ENCODE measurements at regions not wholly inside any gene's neighbourhood (a gene's known extent, or its start where the extent isn't known, plus 50 kb on each side); places are given as distances from the start of the nearest gene placed in this dataset.
A peak's percentile ranks its signal among the peaks of the same experiment; 100 is the strongest.
"Not testable (repeated sequence)": the region's sequence is repeated elsewhere in the genome, so short reads cannot be mapped to it uniquely, and the experiment has no call there.

DNA sequence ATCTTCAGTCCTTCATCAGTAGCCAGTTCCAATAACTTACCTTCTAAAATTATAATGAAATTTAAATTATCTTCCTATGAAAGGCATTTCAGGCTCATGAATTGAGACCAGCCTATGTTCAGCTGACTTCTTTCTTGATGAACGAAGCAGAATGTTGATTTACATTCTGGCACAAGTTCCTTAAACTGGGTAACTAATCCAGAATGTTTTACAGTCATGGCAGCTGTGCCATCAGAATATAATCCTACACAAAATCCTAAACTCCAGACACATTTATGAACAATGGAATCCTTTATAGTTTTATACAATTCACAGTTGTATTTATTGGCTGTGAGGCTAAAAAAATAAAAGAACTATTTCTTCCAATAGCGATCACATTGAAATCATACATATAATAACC, 97.3 kb upstream of the CPM start:
- DNase-seq: no peak

DNA sequence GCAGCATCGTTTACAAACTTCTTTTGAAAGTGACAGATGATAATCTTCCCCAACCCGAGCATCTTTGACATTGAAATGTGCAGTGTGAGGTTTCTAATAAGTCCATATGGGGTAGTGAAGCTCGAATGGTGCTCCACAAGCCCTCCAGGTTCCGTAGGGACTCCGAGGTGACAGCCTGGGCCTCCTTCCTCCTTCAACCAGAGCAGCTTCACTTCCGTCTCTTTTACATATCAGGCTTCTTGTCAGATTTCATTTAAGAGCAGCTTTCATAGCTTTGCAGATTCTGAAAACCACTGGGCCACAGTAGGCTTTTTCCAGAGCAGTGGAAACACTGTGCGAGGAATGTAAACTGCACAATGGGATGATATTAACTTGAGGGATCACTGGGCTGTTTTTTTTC, 103.6 kb upstream of the CPM start:
- no peak for DNase-seq

DNA sequence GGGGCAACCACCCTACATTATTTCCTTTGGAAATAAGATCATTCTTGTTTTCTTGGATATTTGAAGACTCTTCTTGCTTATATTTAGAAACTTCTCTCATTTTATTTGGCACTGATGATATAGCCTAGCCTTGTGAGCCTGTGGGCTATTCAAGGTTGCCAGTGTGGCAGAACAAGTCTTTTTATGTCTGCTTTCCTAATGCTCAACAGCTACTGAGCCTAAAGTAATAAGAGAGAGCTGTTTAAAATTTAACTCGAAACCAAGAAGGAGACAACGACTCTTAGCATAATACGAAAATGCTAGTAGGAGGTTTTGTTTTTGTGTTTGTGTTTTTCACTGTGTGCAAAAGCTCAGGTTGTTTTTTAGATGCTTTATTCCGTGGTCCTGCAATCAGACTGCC, 104.0 kb upstream of the CPM start:
- DNase-seq: no peak

DNA sequence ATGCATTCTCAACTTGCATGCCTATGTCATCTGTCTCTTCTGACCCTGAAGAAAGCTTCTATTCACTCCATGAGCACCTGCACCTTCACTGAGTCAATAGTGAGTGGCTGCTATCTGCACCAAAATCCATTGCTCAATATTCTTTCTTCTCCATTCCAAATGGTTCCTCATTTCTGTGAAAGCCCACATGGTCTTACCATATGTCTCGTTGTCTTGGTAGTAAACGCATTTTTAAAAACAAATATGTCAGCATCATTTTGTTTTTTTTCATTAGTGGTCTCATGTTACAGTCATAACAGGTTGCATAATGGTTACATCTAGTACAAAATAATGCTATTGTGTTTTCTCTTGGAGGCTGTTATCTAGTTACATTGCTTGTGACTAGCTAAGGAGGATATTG, 106.9 kb upstream of the CPM start:
- DNase-seq: no peak

DNA sequence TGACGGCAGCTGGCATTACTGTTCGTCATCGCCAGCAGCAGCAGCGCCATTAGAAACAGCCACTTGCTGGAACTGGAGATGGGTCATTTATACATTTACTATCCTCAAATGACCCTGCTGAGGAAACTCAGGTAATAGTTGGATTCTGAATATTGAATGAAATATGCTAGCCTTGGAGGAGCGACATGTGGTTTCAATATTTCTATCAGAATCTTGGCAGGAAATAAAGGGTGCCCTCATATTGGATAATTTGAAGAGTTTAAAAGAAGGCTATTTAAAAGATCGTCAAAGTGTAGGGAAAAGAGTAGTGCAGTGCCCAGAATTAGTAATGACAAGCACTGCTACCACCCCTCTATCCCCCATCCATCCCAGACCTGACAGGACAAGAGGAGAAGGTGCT, 109.6 kb upstream of the CPM start:
- no peak for DNase-seq

DNA sequence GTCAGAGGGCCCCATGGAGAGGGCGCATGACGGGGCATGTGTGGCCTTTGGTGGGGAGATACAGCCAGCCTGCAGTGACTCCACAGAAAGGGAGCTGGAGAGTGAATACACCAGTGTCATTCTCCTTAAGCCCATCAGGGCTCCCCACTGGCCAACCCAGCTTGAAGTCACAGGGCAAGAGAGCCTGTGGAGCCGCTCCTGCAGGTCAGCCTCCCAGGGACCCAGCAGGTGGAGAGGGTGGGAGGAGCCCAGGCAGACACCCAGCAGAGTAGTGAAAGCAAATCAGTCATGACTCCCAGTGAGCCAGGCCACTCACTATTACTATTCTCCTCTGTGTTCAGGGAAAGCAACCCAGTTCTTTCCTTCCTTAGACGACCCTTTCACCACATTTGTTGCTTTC, 110.0 kb upstream of the CPM start:
- no peak for DNase-seq

DNA sequence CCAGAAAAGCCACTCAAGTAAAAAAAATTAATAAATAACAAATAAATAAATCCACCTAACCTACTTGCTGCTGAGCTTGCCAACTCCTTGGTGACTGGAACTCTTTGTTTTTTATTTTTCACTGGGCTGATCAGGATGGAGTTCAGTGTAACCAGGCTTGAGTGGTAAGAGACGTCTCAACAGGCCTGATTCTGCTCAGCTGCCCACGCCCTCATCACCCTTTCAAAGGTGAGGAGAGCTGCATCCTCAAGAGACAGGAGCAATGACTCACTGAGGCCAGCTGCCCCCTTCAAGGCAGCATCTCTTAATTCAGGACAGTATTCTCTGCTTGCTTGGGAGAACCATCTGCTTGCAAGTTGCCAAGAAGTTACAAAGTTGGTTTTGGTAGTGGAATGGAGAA, 111.9 kb upstream of the CPM start:
- DNase-seq: no peak

DNA sequence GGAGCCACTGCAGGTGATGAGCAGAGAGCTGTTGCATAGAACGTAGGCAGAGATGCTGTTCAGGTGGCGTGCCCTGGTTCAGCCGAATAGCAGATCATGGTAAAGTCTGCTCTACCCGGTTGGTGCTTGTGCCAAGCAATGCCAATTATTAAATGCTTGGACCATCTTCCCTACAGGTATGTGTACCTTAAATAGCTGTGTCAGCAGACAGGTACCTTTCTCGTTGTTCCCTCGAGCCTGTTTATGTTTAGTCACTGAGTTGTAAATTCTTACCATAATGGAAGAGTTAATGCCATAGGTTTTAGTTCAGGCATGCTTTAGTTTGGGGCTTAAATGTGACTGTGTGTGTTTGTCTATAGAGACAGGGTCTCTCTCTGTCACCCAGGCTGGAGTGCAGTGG, 112.5 kb upstream of the CPM start:
- DNase-seq: no peak

DNA sequence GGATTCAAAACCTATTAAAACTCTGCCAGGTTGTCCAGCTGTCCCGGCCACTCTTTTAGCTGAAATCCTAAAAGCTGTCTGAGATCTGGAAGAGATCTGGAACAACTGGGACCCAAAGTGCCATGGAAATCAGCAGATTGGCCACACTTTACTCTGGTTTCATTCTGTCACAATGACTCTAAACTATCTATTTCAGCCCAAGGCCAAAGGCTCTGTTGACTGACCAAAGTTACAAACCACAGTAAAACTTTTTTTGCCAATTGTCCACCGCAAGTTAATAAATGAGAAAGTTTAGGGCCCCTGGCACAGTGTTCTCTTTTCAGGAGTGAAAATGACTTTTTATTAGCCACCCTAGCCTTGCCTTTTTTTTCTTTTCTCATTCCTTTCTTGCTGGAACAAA, 113.4 kb upstream of the CPM start:
- no peak for DNase-seq

DNA sequence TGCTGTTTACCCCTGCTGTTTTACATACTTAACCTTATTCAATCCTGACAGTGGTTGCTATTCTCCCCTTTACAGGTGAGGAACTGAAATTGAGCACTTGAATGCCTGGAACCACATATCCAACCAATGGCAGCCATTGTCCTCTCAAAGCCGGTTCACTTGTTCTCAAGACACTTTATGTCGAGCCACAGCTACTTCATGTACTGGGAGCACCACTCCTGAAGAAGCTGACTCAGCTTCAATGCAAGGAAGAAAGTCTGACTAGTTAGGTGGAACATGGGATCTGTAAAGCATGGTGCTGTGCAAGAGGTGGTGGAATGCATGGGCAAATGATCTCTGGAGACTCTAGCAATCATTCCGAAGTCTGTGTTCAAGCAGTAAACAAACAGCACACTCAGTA, 113.9 kb upstream of the CPM start:
- no peak for DNase-seq

DNA sequence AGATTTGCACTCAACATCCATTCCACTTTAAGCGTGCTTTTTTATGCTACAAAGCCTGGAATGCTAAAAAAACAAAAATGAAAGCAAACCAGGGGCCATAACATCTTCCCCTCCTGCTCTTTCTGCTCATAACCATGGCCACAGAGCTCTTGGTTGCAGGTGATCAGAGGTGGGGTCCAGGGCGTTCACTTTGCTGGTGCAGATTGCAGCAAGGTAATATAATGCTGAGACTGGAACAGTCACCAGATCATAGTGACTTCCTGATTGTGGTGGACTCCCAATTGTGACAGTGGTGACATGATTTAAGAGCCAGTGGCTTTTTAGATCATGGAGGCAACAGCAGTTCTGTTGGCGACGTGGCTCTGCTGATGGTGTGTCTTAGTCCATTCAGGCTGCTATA, 115.0 kb upstream of the CPM start:
- DNase-seq: no peak

DNA sequence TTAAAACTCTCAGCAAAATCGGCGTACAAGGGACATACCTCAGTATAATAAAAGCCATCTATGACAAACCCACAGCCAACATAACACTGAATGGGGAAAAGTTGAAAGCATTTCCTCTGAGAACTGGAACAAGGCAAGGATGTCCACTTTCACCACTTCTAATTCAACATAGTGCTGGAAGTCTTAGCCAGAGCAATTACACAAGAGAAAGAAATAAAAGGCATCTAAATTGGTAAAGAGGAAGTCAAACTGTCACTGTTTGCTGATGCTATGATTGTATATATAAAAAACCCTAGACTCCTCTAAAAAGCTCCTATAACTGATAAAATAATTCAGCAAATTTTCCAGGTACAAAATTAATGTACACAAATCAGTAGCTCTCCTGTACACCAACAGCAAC, 116.9 kb upstream of the CPM start:
- not testable (repeated sequence) for DNase-seq

DNA sequence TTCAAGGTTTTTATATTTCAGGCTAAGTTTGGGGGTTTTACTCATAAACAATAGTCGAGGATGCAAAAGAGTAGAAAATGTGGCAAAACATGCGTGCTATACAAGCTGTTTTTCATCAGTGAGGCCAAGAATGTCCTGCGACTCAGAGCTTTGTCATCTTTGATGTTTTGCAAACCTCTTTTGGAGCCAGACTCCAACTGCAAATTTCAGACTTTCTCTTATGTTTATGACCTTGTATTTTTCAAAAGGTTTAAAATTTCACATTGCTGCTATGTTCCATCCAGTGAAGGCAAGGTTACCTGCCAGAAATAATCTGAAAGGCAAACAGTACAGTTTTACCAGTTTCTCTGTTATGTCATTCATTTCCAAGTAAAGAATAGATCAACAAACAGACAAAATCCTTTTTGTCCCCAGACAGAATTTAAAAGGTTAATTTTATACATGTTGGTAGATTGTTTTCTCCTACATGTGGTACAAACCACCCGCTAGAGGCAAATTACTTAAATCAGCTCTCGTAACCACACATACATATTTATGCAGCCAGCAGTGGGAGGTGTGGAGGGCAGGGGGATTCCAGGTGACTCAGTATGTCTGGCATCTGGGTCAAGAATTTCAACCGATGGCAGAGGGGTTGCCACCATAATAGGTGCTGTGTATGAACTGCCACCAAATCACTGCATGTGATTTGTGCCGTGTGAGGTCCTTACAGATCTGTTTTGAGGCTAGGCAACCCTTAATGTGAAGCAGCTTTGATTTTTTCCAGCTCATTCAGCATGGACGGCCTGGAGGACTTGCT, 119.8 kb upstream of the CPM start:
- DNase-seq: peak; percentile 58 to 68

DNA sequence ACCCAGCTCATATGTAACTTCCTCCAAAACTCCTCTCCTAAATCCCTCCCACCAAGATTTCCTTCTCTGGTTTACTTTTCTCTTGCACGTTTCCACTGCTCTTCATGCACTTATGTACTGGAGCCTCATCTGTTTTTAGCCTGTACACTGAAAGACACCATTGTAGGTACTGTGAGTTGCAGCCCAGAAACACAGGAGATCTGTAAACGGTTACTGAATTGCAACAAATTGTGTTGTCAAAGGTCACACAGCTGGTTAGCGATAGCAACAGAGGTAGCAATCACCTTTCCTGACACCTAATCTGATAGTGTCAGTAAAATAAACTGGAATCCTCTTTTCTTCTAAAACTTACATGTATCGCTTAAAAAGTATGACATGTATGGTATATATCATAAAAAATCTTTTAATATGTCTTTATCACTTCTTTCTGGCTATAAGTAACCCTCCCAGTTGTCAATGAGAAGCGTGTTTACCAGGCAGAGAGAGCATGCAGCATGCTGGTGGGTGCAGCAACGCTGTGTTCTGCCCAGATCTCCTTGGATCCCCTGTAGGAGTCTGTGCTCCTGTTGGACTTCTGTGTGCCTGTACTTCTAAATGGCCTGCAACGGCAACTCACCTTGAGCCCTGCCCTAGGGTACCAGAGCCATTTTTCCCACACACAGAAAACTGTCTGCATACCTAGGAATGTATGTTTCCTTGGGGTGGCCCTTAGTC, 121.5 kb upstream of the CPM start:
- no peak for DNase-seq

DNA sequence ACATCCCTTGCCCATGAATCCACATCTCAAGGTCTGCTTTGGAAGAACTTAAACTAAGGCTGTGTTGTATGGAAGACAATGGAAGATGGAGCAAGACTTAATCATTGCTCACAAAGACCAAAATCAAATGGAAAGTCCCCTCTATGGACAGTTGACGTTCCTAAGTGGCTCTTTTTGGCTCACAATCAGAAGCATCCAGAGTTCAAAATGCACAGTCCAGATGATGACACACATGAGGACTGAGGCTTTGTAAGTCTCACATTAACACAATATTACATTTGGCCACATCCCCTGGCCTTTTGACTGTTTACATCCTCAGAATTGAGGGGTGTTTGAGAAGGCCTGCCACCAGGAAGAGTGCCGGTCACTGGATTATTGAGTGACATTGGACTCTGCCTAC, 122.3 kb upstream of the CPM start:
- no peak for DNase-seq

DNA sequence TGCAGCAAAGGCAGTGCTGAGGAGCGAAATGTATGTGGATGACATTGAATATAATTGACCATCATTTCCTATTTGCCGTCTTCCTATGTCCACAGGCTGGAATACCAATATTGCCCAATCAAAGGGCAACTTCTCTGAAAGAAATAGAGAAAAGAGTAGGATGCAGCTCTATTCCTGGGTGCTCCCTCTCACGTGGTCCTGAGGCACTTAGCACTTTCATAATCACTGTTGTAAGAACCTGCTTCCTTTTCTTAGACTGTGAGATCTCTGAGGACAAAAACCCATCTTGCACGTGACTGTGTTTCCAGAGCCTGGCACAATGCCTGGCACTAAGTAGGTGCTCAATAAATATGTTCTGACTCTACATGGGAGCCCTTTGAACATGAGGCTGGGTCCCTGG, 122.7 kb upstream of the CPM start:
- DNase-seq: no peak

DNA sequence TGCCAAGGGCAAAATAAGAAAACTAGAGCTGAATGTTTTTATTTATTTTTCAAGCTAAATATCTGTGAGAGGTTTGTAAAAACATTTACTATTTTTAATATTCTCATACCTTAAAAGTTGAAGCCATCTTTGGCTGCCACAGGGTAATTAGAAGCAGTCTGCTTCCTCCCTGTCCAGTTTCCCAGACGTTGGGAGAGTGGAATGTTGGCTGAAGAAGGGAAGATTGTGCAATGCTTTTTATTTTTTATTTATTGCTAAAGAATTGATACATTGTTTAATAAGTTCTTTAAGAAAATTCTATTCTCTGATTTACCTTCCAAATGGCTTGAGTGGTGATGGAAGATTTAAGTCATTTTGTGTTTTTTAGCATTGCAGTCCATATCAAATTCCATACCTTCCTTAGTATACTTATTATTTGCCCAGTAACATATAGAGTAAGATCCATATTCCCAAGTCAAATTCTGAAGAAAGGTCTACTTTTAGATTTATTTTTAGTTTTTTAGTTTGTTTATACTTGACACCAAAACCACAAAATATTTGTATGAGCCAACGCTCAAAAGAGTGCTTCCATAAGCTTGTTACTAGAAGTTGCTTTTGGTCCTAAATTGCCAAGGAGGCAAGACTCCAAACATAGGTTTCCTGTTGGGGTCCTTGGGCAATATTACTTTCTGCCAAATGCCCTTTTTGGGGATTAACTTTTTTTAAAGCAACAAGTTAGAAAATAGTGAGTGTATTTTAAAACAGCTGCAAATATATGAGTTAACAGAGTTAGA, 124.0 kb upstream of the CPM start:
- DNase-seq: no peak

DNA sequence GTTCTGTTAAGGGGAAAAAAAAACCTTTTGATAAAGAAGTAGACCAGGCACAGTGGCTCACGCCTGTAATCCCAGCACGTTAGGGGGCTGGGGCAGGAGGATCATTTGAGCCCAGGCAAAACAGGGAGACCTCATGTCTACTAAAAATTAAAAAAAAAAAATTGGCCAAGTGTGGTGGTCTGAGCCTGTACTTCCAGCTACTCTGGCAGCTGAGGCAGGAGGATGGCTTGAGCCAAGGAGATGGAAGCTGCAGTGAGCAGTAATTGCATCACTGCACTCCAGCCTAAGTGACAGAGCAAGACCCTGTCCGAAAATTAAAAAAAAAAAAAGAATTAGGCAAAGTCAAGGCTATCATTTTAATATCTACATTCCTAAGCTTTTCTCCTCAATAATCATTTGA, 124.8 kb upstream of the CPM start:
- no peak for DNase-seq

DNA sequence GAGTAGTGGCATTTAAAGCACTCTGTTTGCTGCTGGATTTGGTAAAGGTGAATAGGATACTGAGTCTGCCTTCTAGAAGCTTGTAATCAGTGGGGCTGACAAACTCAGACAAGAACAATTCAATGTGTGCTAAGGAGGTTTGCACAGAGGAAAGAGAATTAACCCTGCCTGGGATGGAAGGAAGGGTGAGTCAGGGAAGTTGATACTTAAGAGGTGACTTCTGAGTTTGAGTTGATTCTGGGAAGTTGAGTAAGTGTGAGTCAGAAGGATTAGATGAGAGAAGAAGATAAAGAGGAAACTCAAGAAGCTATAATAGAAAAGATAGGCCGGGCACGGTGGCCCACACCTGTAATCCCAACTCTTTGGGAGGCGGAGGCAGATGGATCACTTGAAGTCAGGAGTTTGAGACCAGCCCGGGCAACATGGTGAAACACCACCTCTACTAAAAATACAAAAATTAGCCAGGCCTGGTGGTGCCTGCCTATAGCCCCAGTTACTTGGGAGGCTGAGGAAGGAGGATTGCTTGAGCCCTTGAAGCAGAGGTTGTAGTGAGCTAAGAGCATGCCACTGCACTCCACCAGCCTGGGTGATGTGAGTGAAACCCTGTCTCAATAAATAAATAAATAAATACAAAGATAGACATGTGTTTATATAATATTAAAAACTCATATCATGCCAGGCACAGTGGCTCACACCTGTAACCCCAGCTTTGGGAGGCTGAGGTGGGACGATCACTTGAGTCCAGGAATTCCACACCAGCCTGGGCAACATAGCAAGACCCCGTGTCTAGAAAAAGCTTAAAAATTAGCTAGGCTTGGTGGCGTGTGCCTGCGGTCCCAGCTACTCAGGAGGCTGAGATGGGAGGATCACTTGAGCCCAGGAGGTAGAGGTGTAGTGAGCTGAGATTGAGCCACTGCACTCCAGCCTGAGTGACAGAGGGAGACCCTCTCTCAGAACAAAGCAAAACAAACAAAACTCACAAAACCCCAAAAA, 126.8 kb upstream of the CPM start:
- DNase-seq: peak; percentile 57 to 59

DNA sequence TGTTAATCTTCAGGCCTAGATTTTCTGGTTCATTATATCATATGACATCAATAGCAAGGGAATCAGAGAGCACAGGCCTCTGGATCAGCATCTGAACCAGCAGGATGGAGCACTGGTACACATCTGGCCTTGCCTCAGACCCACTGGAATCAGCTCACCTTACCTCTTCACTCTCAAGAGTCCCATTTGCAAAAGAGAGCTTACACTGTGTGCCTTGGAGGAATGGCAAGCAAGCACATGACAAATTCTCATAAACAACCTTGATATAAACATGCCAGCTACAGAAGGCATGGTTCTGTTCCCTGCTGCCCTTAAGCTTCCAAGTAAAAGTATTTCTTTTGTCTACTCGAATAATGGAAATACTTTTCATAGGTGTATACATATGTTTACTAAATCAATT, 128.6 kb upstream of the CPM start:
- no peak for DNase-seq

DNA sequence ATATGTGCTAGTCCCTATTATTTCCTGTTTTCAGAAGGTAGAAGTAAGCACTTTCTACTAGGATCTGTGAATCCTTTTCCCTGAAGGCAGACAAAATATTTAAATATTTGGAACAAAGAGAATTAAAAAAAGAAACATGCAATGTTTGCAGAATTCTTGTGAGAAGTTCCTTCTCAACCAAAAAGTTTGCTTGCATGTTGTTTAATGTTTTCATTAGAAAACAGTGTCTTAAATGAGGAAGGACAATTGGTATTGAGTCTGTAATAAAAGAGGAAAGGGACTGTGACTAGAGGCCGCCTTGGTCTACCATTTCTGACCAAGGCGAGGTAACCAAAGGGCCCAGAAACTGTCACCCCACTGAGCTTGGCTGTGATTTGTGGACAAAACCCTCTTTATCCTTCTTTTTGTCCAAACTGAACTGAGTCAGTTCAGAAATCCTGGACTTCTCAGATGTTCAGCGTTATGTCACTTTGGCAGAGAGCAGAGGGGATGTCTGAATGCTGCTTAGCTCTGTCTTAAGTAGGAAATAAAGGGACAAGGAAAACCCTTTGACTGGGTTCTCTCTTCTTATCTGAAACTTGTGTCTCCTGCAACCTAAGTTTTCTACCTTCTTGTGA, 129.8 kb upstream of the CPM start:
- no peak for DNase-seq

DNA sequence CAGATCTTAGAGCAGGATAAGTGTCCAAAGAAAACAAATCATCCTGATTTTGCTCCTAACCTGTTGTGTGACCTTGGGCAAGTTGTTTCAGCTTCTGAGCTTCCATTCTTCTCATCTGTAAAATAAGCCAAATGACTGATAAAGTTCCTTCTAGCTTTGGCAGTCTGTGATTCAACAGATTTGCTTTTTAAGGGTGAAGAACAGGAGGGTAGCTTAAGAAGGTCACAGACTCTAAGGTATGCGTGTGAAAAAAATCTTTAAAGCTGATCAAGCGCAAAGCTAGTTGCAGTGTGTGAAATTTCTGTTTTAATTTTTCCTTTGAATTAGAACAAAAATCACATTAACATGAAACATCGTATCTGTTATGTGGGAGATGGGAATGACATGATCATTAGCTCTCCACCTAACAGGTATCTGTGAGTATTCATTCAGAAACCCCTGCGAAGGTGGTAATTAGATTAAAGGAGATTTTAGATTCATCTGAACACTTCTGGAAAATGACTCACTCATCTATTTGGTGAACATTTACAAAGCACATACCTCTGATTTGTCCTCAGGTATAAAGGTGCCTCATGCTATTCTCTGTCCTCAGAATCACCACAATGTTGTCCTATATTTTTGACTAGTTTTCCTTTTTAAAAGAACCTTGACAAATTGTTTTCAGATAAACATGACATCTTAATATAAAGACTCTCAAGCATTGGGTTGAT, 131.9 kb upstream of the CPM start:
- no peak for DNase-seq

Data from activated T-cell treated with anti-CD3 and anti-CD28 coated beads, Interleukin-2, amount 50 U/mL, for 48 hours (primary cell).